H1 (cell line): ENCODE measurements at regions not wholly inside any gene's neighbourhood (a gene's known extent, or its start where the extent isn't known, plus 50 kb on each side); places are given as distances from the start of the nearest gene placed in this dataset.

Source experiments
- CTCF ChIA-PET: fragments of 300-600 bp; sonication (Branson Sonifier 250); formaldehyde crosslinking; loops from one replicate; lab custom pipeline; 2021; ENCODE audit not compliant: partially characterized antibody; lab: Charles Lee
- POLR2A ChIA-PET: fragments of 300-600 bp; sonication (Branson Sonifier 250); formaldehyde crosslinking; loops from one replicate; lab custom pipeline; 2021; ENCODE audit warnings: inconsistent platforms; ENCODE audit not compliant: partially characterized antibody; lab: Charles Lee
- DNase-seq, 2 experiments: peaks; one replicate each; pipeline versions ENCODE4 v3.0.0 to v3.0.0-alpha.2; 2010 to 2022; ENCODE audit warnings: low spot score in 2 of 2, low read depth in 1 of 2, mixed read lengths in 1 of 2
- FAIRE-seq: peaks from 2 replicates; lab custom pipeline; 2011; peaks lifted over from hg19 to GRCh38; lab: Jason Lieb, UNC
- H2AFZ ChIP-seq: 2 replicates; pipeline ENCODE4 v1.8.1; 2012; ENCODE audit warnings: low read length, inconsistent platforms
- H2AK5ac ChIP-seq: 2 replicates; pipeline ENCODE4 v1.6.1; 2013; ENCODE audit warnings: low read depth, low read length
- H2BK120ac ChIP-seq: replicated peaks from 2 replicates; pipeline ENCODE3; 2013; ENCODE audit warnings: low read depth, low read length, inconsistent platforms
- H2BK12ac ChIP-seq: 2 replicates; pipeline ENCODE4 v1.6.1; 2013; ENCODE audit warnings: low read depth, low read length
- H2BK15ac ChIP-seq: 2 replicates; pipeline ENCODE4 v1.6.1; 2013; ENCODE audit warnings: low read length
- H2BK20ac ChIP-seq: 2 replicates; pipeline ENCODE4 v1.6.1; 2013; ENCODE audit warnings: low read length
- H2BK5ac ChIP-seq: 2 replicates; pipeline ENCODE4 v1.6.1; 2013; ENCODE audit warnings: low read depth, low read length
- H3K14ac ChIP-seq: 2 replicates; pipeline ENCODE4 v1.6.1; 2013; ENCODE audit warnings: inconsistent platforms; ENCODE audit not compliant: insufficient read length
- H3K18ac ChIP-seq: 2 replicates; pipeline ENCODE4 v1.6.1; 2013; ENCODE audit warnings: low read length; ENCODE audit errors: extremely low read depth
- H3K23ac ChIP-seq: 2 replicates; pipeline ENCODE4 v1.6.1; 2013; ENCODE audit warnings: inconsistent platforms; ENCODE audit not compliant: insufficient read length
- H3K23me2 ChIP-seq: 2 replicates; pipeline ENCODE4 v1.6.1; 2013; ENCODE audit warnings: low read depth, low read length
- H3K27ac ChIP-seq: 2 replicates; pipeline ENCODE4 v1.6.1; 2011; ENCODE audit warnings: low read depth, low read length, inconsistent platforms
- H3K27me3 ChIP-seq, 4 experiments: replicated peaks in 1 of 4; 1 replicate in 1 of 4; 2 replicates in 3 of 4; pipeline versions ENCODE4 v1.6.1 to v1.8.1; 2011 to 2013; ENCODE audit warnings: low read length in 3 of 4, mild to moderate bottlenecking in 3 of 4, inconsistent platforms in 2 of 4, mixed read lengths in 2 of 4, moderate library complexity in 1 of 4; ENCODE audit not compliant: control insufficient read depth in 3 of 4, insufficient read depth in 3 of 4; ENCODE audit errors: extremely low read depth in 1 of 4
- H3K36me3 ChIP-seq, 4 experiments: 2 replicates each; pipeline versions ENCODE4 v1.6.1 to v1.8.1; 2011 to 2013; ENCODE audit warnings: mild to moderate bottlenecking in 4 of 4, low read length in 3 of 4, moderate library complexity in 2 of 4, control low read depth in 1 of 4, inconsistent platforms in 1 of 4; ENCODE audit not compliant: insufficient read depth in 4 of 4, control insufficient read depth in 2 of 4
- H3K4ac ChIP-seq: replicated peaks from 2 replicates; pipeline ENCODE3; 2013; ENCODE audit warnings: low read length, low read depth, mixed read lengths, inconsistent platforms; ENCODE audit not compliant: insufficient read length
- H3K4me1 ChIP-seq, 4 experiments: replicated peaks in 1 of 4; 1 replicate in 1 of 4; 2 replicates in 3 of 4; pipeline versions ENCODE4 v1.6.1 to v1.8.1; 2011 to 2013; ENCODE audit warnings: low read length in 3 of 4, inconsistent platforms in 2 of 4, mixed read lengths in 1 of 4; ENCODE audit not compliant: insufficient read depth in 4 of 4, control insufficient read depth in 3 of 4
- H3K4me2 ChIP-seq, 2 experiments: 2 replicates each; pipeline versions ENCODE4 v1.6.1 to v1.8.1; 2011 to 2013; ENCODE audit warnings: low read depth in 2 of 2, low read length in 2 of 2, control low read depth in 1 of 2, inconsistent platforms in 1 of 2, mild to moderate bottlenecking in 1 of 2; ENCODE audit not compliant: insufficient read depth in 1 of 2
- H3K4me3 ChIP-seq, 4 experiments: fragments of 200-600, 300-600 bp in 1 of 4; sonication (generic), shearing (Covaris generic), sonication (Bioruptor Twin) in 1 of 4; 2 replicates each; pipeline versions ENCODE4 v1.5.1 to v1.8.1; 2011 to 2016; ENCODE audit warnings: low read length in 4 of 4, low read depth in 3 of 4, control low read depth in 2 of 4, inconsistent platforms in 2 of 4, mild to moderate bottlenecking in 2 of 4, mixed read lengths in 1 of 4, moderate library complexity in 1 of 4; ENCODE audit not compliant: insufficient read depth in 2 of 4; ENCODE audit errors: extremely low read depth in 1 of 4
- H3K56ac ChIP-seq: replicated peaks from 2 replicates; pipeline ENCODE3; 2013; ENCODE audit warnings: low read depth, mild to moderate bottlenecking, mixed read lengths, low read length, inconsistent platforms; ENCODE audit not compliant: insufficient read length
- H3K79me1 ChIP-seq: 2 replicates; pipeline ENCODE4 v1.6.1; 2013; ENCODE audit warnings: low read depth, low read length, control low read depth
- H3K79me2 ChIP-seq, 2 experiments: 2 replicates each; pipeline versions ENCODE4 v1.6.1 to v1.8.1; 2012 to 2013; ENCODE audit warnings: low read length in 2 of 2, mild to moderate bottlenecking in 2 of 2, inconsistent platforms in 1 of 2; ENCODE audit not compliant: insufficient read depth in 2 of 2, control insufficient read depth in 1 of 2
- H3K9ac ChIP-seq, 4 experiments: replicated peaks in 1 of 4; 1 replicate in 1 of 4; 2 replicates in 3 of 4; pipeline versions ENCODE4 v1.6.1 to v1.8.1; 2011 to 2013; ENCODE audit warnings: low read depth in 3 of 4, low read length in 3 of 4, control low read depth in 2 of 4, mild to moderate bottlenecking in 2 of 4, moderate library complexity in 2 of 4, inconsistent platforms in 1 of 4; ENCODE audit errors: extremely low read depth in 1 of 4
- H3K9me3 ChIP-seq, 2 experiments: 2 replicates each; pipeline versions ENCODE4 v1.6.1 to v1.8.1; 2012 to 2013; ENCODE audit warnings: mild to moderate bottlenecking in 2 of 2, moderate library complexity in 2 of 2, control low read depth in 1 of 2, inconsistent platforms in 1 of 2, low read depth in 1 of 2, low read length in 1 of 2, mixed read lengths in 1 of 2; ENCODE audit not compliant: insufficient read depth in 2 of 2
- H4K20me1 ChIP-seq, 2 experiments: replicated peaks in 1 of 2; 2 replicates each; pipeline versions ENCODE3 to v1.8.1; 2011 to 2013; ENCODE audit warnings: inconsistent platforms in 2 of 2, low read length in 2 of 2, mild to moderate bottlenecking in 1 of 2; ENCODE audit not compliant: insufficient read depth in 2 of 2, control insufficient read depth in 1 of 2
- H4K5ac ChIP-seq: 2 replicates; pipeline ENCODE4 v1.6.1; 2013; ENCODE audit warnings: low read length, low read depth, mixed read lengths, inconsistent platforms; ENCODE audit not compliant: insufficient read length
- H4K8ac ChIP-seq: 2 replicates; pipeline ENCODE4 v1.8.0; 2013; ENCODE audit warnings: mild to moderate bottlenecking, moderate library complexity, low read length, inconsistent platforms; ENCODE audit not compliant: insufficient read depth; ENCODE audit errors: extremely low read depth
- H4K91ac ChIP-seq: replicated peaks from 2 replicates; pipeline ENCODE3; 2013; ENCODE audit warnings: low read length, mixed read lengths, inconsistent platforms; ENCODE audit not compliant: insufficient read length
- BRCA1 ChIP-seq: IDR thresholded peaks from 2 replicates; pipeline ENCODE4 v1.6.1; 2012; ENCODE audit warnings: low read depth, low read length, improper control_type of control experiment
- CBX5 ChIP-seq: fragments of 300-800, 300-1000 bp; sonication (generic); IDR thresholded peaks from 2 replicates; pipeline ENCODE4 v1.7.1; 2016; ENCODE audit warnings: antibody characterized with exemption, low read length, low read depth
- CBX8 ChIP-seq: fragments of 300-800, 300-1000 bp; sonication (generic); IDR thresholded peaks from 2 replicates; pipeline ENCODE4 v1.7.1; 2016; ENCODE audit warnings: low read depth, low read length, borderline replicate concordance
- E2F6 ChIP-seq: IDR thresholded peaks from 2 replicates; pipeline ENCODE4 v1.6.1; 2012; ENCODE audit warnings: inconsistent platforms
- POLR2A ChIP-seq, 2 experiments: IDR thresholded peaks; 1 replicate in 1 of 2; 2 replicates in 1 of 2; pipeline ENCODE4 v1.6.1; 2011; ENCODE audit warnings: low read depth in 2 of 2, low read length in 2 of 2, mild to moderate bottlenecking in 2 of 2; ENCODE audit errors: control extremely low read depth in 1 of 2
- RBBP5 ChIP-seq: IDR thresholded peaks from 2 replicates; pipeline ENCODE4 v1.7.1; 2012; ENCODE audit warnings: low read depth, mild to moderate bottlenecking, inconsistent platforms, low read length, moderate library complexity, borderline replicate concordance
- RNF2 ChIP-seq: fragments of 200-900, 300-1000 bp; sonication (generic); IDR thresholded peaks from 2 replicates; pipeline ENCODE4 v1.7.1; 2016; ENCODE audit warnings: borderline replicate concordance, low read depth, mild to moderate bottlenecking, antibody characterized with exemption, low read length; ENCODE audit not compliant: poor library complexity, severe bottlenecking; ENCODE audit errors: missing control alignments
- RXRA ChIP-seq: IDR thresholded peaks from 2 replicates; pipeline ENCODE4 v1.6.1; 2011; ENCODE audit warnings: low read depth, mild to moderate bottlenecking, low read length, moderate library complexity; ENCODE audit not compliant: insufficient read depth
- SIRT6 ChIP-seq: IDR thresholded peaks from one replicate; pipeline ENCODE4 v1.7.1; 2012; ENCODE audit warnings: low read length, inconsistent platforms
- SIX5 ChIP-seq: IDR thresholded peaks from 2 replicates; pipeline ENCODE4 v1.6.1; 2011; ENCODE audit warnings: mild to moderate bottlenecking, low read depth, low read length
- SP1 ChIP-seq: IDR thresholded peaks from 2 replicates; pipeline ENCODE4 v1.6.1; 2011; ENCODE audit warnings: low read depth, low read length
- SRF ChIP-seq: IDR thresholded peaks from 2 replicates; pipeline ENCODE4 v1.6.1; 2011; ENCODE audit warnings: mild to moderate bottlenecking, low read depth, low read length, moderate library complexity
- TAF1 ChIP-seq: IDR thresholded peaks from 2 replicates; pipeline ENCODE4 v1.6.1; 2011; ENCODE audit warnings: mild to moderate bottlenecking, low read depth, low read length
- TCF12 ChIP-seq: IDR thresholded peaks from 2 replicates; pipeline ENCODE4 v1.6.1; 2011; ENCODE audit warnings: low read depth, mild to moderate bottlenecking, low read length
- YY1 ChIP-seq: IDR thresholded peaks from 2 replicates; pipeline ENCODE4 v1.6.1; 2011; ENCODE audit warnings: low read depth, mild to moderate bottlenecking, low read length
- WGBS, 2 experiments: shearing (Covaris generic) in 1 of 2; methylation state at CpG; one replicate each; pipeline versions ENCODE4 v1.1.6 to v1.1.7; 2013 to 2015; ENCODE audit warnings: low lambda C conversion rate in 2 of 2, mixed read lengths in 2 of 2, inconsistent platforms in 1 of 2, low coverage in 1 of 2, missing lambda C conversion rate in 1 of 2; ENCODE audit not compliant: insufficient replicate concordance in 2 of 2, insufficient coverage in 1 of 2, insufficient read length in 1 of 2; ENCODE audit errors: extremely low coverage in 1 of 2, missing lambda C conversion rate in 1 of 2; 5-methylcytosine and 5-hydroxymethylcytosine counted together

GRCh38 chr15:36370051-36370730 is 209.2 kb upstream of the CDIN1 start:
- ChIA-PET CTCF (no interaction called here), POLR2A (no interaction called here)
- WGBS, 2 experiments: 91% methylated on average over 3 of the region's 3 CpGs; no CpG with 5 or more reads in 1 of the 2 experiments
- H3K9ac ChIP-seq: no peak overlapping the region
- FAIRE-seq (no peak), DNase-seq (no peak)
- no peaks in the 10 kb centered on the region for H3K79me1 ChIP-seq
- H3K23me2 ChIP-seq: no peaks in the 10 kb centered on the region
- no peaks in the 10 kb centered on the region for H3K9me3 ChIP-seq
- no peak overlapping the region for H2AFZ ChIP-seq
- no peak overlapping the region for H3K18ac ChIP-seq
- H3K56ac ChIP-seq: no peak overlapping the region
- no peak overlapping the region for H2AK5ac ChIP-seq
- no peaks in the 10 kb centered on the region for H3K27me3 ChIP-seq
- H3K27ac ChIP-seq: no peak overlapping the region
- no peak overlapping the region for H2BK5ac ChIP-seq
- H3K36me3 ChIP-seq: no peaks in the 10 kb centered on the region
- no peak overlapping the region for H2BK15ac ChIP-seq
- no peaks in the 10 kb centered on the region for H3K79me2 ChIP-seq
- no peak overlapping the region for H3K4me2 ChIP-seq
- no peak overlapping the region for H4K8ac ChIP-seq
- H3K4me1 ChIP-seq: no peaks in the 10 kb centered on the region
- H3K14ac ChIP-seq: no peak overlapping the region
- no peak overlapping the region for H2BK20ac ChIP-seq
- no peak overlapping the region for H4K5ac ChIP-seq
- H3K4ac ChIP-seq: no peak overlapping the region
- no peak overlapping the region for H3K4me3 ChIP-seq
- H4K20me1 ChIP-seq: no peaks in the 10 kb centered on the region
- no peak overlapping the region for H2BK120ac ChIP-seq
- H3K23ac ChIP-seq: no peak overlapping the region
- H2BK12ac ChIP-seq: no peak overlapping the region
- H4K91ac ChIP-seq: no peak overlapping the region
- TF ChIP-seq BRCA1: no peak
- no peak for TF ChIP-seq RNF2
- TF ChIP-seq SRF: no peak
- TF ChIP-seq SIX5: no peak
- TF ChIP-seq RXRA: no peak
- TF ChIP-seq YY1: no peak
- no peak for TF ChIP-seq POLR2A (IDR thresholded peaks at IDR 0.05; ENCODE audit: control extremely low read depth in 1 of 2, low read depth in 2 of 2, low read length in 2 of 2)
- no peak for TF ChIP-seq SIRT6
- TF ChIP-seq CBX5: no peak
- TF ChIP-seq RBBP5: no peak
- no peak for TF ChIP-seq SP1
- no peak for TF ChIP-seq E2F6
- TF ChIP-seq TCF12: no peak
- TF ChIP-seq TAF1: no peak
- no peak for TF ChIP-seq CBX8
